Skeletal muscle cell (primary cell): ENCODE measurements at regions not wholly inside any gene's neighbourhood (a gene's known extent, or its start where the extent isn't known, plus 50 kb on each side); places are given as distances from the start of the nearest gene placed in this dataset.
"Not testable (repeated sequence)": the region's sequence is repeated elsewhere in the genome, so short reads cannot be mapped to it uniquely, and the experiment has no call there.

ENCODE experiments used
- DNase-seq: peaks from one replicate; pipeline ENCODE4 v3.0.0-alpha.2; 2010; ENCODE audit warnings: low read depth
- H3K4me3 ChIP-seq: 2 replicates; pipeline ENCODE4 v1.5.1; 2011; ENCODE audit warnings: low read depth, mild to moderate bottlenecking, control low read depth, low read length, moderate library complexity

DNA sequence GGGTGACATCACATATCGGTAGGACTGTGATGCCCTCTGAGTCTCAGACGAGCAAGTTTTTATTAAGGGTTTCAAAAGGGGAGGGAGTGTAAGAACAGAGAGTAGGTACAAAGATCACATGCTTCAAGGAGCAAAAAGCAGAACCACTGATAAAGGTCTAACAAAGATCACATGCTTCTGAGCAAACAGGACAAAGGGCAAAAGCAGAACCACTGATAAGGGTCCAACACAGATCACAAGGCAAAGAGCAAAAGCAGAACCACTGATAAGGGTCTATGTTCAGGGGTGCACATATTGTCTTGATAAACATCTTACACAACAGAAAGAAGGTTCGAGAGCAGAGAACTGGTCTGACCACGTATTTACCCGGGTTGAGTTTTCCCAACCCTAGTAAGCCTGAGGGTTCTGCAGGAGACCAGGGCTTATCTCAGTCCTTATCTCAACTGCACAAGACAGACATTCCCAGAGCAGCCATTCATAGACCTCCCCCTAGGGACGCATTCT is 604.2 kb upstream of the GYPC start:
- not testable (repeated sequence) for DNase-seq, H3K4me3 ChIP-seq

DNA sequence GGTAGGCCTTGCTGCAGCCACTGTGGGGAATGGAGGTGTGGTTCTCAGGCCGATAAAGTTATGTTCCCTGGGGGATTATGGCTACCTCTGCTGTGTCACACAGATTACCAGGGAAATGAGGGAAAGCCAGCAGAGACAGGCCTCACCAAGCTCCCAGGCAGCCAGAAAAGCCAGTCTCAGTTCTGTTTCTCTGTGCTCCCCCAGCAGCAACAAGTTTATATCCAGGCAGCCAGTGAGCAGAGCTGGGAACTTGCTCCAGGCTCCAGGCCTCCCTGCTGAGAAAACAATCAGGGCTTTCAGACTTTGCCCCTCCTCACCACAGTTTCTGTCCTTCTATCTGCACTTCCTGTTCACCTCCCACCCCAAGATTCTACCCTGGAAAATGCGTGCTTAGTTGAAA is 596.6 kb upstream of the GYPC start:
- no peak overlapping the region for H3K4me3 ChIP-seq
- no peak for DNase-seq

DNA sequence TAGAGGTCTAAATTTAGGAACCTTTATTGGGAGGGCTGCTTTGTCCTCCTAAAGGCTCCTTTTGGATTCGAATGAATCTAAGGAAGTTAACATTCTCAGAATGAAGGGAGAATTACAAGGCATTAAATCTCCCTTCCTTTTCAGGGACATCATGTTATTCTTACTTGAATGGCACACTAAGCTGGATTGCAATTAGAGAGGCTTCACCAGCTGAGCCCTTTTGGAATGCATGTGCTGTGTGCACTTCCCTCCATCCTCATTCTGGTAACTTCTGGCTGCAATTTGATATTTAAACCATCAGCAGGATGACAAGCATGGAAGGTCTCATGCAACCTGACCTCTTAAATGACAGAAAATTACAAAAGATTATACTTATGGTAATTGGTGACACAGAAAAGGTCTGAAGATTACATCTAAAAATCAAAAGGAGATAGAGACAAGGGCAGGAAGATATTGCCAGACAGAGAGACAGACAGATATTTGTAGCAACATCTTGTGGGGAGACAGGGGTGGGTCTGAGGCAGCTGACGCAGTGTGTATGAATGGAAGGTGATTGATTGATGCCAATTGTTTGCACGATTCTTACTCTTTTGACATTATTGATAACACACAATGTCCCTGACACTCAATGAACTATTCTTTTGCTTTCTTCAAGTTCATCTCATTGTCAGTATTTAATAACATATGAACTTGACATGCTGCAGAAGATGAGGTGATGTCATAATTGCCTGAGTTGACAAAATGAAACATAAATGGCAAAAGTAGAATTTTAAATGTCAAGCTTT is 570.8 kb upstream of the GYPC start:
- DNase-seq = no peak

DNA sequence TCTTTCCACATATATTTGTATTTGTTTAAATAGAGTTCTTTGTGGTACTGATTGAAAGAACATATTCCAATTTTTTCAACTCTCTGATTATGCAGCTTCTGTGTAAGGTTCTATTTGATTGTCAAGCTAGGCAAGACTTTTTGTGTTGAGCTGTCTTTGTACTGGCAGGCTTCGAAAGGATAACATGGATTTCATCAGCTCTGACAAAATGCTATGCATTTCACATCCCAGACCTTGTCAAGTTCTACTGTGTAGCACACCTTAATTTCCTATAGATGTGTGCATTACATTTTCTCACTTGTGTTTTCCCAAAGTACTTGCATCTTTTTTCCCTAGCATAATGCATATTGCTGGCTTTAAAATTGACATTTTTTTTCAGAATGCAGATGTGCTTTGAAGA is 555.0 kb upstream of the GYPC start:
- no peak for DNase-seq
- H3K4me3 ChIP-seq = no peak overlapping the region

More for the DNA sequence above, 570.8 kb upstream of the GYPC start:
- no peak overlapping the region for H3K4me3 ChIP-seq

DNA sequence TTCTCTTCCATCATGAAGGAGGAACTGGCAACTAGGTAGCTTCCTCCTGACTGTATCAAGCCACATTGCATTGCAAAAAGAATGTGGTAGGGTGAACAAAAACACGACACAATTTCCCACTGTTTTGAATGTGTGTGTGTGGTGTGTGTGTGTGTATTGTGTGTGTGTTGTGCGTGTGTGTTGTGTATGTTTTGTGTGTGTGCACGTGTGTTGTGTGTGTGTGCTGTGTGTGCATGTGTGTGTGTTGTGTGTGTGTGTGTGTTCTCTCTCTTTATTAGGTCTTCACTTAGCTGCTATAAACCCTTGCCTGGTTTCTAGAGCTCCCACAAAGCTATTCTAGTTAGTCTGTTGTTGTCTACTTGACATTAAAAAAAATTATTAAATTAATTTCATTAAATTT is 550.0 kb upstream of the GYPC start:
- DNase-seq = no peak

DNA sequence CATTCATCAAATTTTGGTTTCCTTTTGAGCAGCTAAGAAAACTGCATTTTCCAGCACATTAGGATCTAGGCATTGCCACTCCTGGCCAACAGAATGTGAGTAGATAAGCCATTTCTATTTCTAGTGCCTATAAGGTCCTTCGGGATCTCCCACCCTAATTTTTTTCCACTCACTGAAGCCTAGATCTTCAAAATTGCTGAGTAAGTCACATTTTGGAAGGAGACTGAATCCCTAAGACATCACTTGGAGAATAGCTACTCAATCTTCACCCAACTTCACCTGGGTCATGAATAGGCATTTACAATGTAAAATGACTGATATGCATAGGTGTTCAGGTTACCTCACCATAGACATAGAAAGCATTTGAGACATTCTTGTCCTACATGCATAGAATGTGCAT is 548.1 kb upstream of the GYPC start:
- no peak for DNase-seq
- no peak overlapping the region for H3K4me3 ChIP-seq

More for the DNA sequence above, 550.0 kb upstream of the GYPC start:
- no peak overlapping the region for H3K4me3 ChIP-seq

DNA sequence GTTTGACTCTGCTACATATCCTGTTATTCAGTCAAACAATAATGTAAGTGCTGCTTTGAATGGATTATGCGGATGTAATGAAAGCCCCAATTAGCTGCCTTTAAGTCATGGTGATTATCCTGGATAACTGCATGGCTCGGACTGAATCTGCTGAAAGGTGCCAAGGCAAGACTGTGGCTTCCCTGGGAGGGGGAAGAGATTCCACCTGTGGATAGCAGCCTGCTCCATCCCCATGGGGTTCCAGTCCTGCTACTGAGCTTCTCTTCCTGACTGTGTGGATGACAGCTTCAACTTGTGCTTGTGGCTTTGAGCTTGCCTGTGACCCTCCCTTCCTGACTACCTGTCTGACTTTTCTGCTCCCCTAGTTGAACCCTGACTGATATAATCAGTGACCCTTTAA is 540.0 kb upstream of the GYPC start:
- no peak overlapping the region for H3K4me3 ChIP-seq
- no peak for DNase-seq

DNA sequence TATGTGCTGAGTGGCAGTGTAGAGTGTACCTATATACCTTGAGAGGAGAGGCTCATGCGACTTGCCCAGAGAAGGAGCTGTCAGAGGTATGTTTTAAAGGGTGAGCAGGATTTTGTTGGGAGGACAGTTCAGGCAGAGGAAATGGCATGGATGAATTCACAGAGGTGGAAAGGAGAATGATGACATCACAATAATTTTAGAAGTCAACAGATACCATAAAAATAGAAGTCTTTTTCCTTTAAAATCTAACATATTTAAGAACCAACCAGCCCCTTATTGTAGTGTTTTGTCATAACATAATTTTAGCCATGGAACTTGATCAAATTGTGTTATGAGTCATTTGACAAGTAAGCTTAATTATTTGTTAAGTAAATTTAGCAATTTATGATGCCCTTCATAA is 538.1 kb upstream of the GYPC start:
- no peak for DNase-seq
- H3K4me3 ChIP-seq = no peak overlapping the region

DNA sequence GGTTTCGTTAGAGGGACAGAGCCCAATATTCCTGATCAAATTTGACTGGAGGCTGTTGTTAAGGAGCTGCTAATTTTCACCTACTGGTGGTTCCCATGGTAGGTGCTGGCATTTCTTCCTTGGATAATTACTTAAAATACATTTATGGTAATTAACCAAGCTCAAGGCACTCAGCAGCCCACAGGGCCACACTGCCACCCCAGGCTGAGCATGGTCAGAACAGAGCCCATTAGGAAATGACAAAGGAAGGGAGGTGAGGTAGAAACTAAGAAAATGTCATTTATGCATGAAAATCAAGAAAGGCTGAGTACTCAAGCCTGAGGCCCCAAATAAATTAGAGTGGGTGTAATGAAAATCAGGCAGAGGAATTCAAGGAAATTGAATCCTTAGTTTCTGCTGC is 510.2 kb upstream of the GYPC start:
- no peak overlapping the region for H3K4me3 ChIP-seq
- no peak for DNase-seq

DNA sequence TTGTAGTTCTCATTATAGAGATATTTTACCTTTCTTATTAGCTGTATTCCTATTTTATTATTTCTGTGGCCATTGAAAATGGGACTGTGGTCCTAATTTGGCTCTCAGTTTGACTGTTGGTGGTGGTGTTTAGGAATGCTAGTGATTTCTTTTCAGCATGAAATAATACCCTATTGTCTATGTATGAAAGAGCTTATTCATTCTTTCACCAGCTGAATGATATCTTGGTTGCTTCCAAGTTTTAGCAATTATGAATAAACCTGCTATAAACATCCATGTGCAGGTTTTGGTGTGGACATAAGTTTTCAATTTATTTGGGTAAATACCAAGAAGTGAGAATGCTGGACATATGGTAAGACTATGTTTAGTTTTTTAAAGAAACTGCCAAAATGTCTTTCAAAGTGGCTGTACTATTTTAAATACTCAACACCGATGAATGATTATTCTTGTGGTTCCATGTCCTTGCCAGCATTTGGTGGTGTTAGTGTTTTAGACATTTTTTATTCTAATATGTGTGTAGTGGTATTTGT is 501.6 kb upstream of the GYPC start:
- DNase-seq = no peak

DNA sequence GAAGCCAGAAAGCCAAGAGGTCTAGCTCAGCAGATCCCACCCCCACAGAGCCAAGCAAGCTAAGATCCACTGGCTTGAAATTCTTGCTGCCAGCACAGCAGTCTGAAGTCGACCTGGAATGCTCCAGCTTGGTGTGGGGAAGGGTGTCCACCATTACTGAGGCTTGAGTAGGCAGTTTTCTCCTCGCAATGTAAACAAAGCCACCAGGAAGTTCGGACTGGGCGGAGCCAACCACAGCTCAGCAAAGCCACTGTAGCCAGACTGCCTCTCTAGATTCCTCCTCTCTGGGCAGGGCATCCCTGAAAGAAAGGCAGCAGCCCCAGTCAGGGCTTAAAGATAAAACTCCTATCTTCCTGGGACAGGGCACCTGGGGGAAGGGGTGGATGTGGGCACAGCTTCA is 495.0 kb upstream of the GYPC start:
- H3K4me3 ChIP-seq, DNase-seq: not testable (repeated sequence)

More for the DNA sequence above, 501.6 kb upstream of the GYPC start:
- H3K4me3 ChIP-seq = no peak overlapping the region

DNA sequence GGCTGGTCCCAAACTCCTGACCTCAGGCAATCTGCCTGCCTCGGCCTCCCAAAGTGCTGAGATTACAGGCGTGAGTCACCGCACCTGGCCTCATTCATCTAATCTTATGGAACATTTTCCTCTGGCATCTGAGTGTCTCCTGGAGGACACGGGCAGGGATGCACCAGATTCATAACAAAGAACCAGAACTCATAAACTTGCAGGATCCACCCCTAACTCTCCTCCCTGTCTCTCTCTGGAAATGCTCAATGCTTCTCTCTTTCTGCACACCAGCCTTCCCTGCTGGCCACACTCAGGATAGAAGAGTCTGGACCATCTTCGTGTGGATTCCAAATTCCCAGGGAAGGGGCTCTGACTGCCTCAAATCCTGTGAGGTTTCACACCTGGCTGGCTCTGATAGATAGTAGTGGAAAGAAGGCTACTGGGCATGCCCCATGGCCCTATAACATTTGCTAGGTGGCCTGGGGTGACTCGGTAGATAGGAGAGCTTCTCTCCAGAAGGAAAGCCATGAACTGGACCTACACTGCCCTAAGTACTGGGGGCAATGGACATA is 483.2 kb upstream of the GYPC start:
- H3K4me3 ChIP-seq = no peak overlapping the region
- no peak for DNase-seq

DNA sequence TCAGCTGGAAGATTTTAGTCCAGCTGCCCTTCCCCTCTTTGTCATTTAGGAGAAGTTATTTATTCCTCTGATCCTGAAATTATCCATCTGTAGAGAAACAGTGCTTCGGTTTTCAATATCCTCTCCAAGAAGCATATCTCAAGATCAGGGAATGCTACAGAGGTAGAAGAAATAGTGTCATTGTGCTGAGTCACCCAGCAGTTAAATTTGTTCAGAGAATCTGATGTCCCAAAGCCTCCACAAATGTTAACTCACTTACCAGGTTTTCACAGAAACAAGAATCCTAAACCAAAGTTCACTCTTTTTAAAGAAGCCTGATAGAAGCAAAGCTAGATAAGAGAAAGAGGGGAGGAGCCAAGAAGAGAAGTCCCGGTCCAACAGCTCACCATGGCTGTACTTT is 480.7 kb upstream of the GYPC start:
- H3K4me3 ChIP-seq = no peak overlapping the region
- no peak for DNase-seq

DNA sequence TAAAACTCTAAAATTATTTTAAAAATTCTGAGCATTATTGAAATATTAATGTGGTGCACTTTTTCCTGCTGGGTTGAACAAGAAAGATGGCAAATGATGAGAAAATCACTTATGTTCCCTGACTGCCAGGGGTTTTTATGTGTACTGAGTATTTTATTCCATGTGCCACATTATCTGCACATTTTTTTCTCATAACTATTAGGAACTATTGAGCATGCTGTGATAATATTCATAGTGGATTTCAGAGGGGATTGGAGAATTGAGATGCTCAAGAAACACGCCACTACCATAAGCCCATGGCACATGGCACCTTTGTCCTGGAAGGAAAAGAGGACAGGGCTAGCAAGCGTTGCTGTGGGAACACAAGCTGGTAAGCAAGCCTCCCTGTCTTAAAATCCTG is 478.5 kb upstream of the GYPC start:
- DNase-seq = no peak
- no peak overlapping the region for H3K4me3 ChIP-seq

DNA sequence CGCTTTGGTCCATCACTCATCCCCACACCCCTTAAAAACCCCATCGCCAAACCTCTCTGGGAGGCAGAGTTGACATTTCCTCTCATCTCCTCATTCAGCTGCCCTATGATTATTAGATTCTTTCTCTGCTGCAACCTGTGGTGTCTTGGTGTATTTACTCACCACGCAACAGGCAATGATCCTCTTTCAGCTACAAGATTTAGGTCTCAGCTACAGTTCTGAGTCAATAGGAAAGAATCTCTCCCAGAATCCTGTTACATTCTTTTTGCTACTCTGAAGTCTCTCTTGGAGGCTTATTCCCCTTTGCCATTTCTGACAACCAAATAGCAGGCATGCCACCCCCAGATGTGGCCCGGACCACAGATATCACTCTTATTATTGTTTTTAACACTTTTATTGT is 468.3 kb upstream of the GYPC start:
- DNase-seq = no peak
- no peak overlapping the region for H3K4me3 ChIP-seq

DNA sequence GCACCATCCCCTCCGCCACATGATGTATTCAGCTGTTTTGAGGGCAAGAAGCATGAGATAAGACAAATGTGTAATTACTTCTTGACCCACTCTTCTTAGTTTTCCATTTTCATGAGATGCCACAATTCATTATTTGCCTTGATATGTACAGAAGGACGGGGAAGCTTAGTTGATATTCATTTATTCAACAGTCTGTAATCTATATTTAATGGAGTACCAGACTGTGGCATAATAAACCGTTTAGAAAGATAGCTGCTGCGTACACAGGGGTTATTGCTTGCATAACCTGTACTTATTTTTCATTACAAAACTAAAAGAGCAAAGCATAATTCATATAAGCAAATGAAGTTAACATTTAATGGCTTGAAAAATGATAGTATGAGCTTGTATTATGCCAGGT is 466.4 kb upstream of the GYPC start:
- no peak overlapping the region for H3K4me3 ChIP-seq
- no peak for DNase-seq

DNA sequence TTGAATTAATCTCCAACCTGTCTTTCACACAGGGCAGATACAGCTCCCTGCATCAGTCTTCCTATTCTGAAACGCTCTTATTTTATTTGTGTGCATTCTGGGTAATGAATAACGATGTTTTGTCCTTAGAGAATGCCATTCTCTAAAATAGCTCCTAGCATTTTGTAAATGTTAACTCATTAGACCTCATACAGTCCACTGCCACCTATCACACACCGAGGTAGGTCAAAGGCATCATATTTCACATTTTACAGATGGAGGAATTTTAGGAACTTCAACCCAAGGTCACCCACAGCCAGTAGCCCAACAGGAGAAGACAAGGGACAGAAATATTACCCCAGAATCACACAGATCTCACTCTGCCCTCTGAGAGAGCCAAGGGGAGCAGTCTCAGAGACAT is 455.4 kb upstream of the GYPC start:
- no peak overlapping the region for H3K4me3 ChIP-seq
- DNase-seq = no peak

DNA sequence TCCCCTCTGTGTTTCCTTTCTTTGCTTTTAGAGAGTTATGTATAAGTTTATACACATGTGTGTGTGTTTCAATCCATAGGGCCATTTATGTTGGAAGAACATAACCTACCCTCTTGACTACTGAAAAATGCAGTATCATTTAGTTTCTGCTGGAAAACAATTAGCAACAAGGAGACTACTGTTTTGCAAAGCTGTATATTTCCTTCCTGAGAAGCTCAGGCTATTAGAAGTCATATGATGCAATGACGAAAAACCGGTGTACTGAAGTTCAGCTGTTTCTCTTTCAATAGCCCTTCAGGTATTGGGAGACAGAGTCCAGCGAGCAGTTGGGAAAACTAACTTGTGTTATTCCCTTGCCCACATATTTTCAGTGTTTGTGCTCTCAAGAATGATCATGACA is 447.7 kb upstream of the GYPC start:
- H3K4me3 ChIP-seq = no peak overlapping the region
- no peak for DNase-seq

DNA sequence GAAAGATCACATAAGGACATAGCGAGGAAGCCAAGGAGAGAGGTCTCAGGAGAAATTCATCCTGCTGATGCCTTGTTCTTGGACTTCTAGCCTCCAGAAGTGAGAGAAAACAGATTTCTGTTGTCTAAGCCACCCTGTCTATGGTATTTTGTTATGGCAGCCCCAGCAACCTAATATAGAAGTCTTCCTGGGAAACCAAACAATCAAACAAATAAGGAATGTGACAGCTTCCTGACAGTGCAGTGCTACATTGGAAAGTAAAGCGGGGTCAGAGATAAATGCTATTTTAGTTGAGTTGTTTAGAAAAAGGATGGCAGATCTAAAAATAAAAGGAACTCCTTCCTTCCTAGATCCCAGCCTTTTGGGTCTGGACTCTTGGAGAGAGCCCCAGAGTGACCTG is 443.2 kb upstream of the GYPC start:
- H3K4me3 ChIP-seq = no peak overlapping the region
- DNase-seq = no peak

DNA sequence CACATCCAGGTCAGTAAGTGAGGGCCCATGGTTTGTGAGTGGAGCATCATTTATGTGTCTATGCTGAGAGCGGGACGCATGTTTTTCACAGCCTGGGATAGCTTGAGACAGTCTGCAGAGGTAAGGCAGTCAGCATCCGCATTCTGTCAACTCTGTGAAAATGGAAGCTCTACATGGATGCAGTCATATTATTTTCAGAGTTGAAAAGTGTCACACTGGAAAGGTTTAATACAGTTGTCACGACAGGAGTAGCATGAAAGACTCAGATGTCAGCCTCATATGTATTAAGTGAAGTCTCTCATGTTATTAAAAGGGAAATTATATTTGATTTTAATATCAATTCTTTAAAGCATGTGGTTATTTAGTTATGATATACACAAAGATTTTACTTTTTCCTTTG is 436.9 kb upstream of the GYPC start:
- no peak for DNase-seq
- H3K4me3 ChIP-seq = no peak overlapping the region

DNA sequence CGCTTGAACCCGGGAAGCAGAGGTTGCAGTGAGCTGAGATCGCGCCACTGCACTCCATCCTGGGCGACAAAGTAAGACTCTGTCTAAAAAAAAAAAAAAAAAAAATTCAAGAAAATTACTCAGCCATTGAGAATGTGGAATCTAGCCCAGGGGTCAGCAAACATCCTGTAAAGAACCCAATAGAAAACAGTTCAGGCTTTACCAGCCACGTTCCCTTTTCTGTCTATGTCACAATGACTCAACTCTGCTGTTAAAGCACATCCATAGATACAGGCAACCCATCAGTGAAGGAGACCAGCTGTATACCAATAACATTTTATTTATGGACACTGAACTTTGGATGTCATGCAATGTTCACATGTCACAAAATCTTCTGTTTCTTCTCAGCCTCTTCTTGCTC is 435.6 kb upstream of the GYPC start:
- peak; percentile 35 for DNase-seq
- H3K4me3 ChIP-seq = no peak overlapping the region
